ENCODE measurements at regions not wholly inside any gene's neighbourhood (a gene's known extent, or its start where the extent isn't known, plus 50 kb on each side); places are given as distances from the start of the nearest gene placed in this dataset.

- Histone ChIP-seq H3K27me3 (ENCODE audit: insufficient read depth, low read length, poor library complexity, severe bottlenecking) (no peaks in the 10 kb centered on the region), H3K4me2 (ENCODE audit: low read depth, low read length, poor library complexity, severe bottlenecking) (no peak overlapping the region), H3K9me2 (replicated peaks; ENCODE audit: low read depth, low read length) (no peaks in the 10 kb centered on the region), H3F3A (ENCODE audit: low read depth) (no peaks in the 10 kb centered on the region), H2AFZ (ENCODE audit: low read length) (no peak overlapping the region), H3K4me3 (ENCODE audit: low read length, poor library complexity, severe bottlenecking) (no peak overlapping the region), H3K79me2 (ENCODE audit: insufficient read depth, low read length) (no peaks in the 10 kb centered on the region), H4K20me1 (ENCODE audit: insufficient read depth, low read length, poor library complexity, severe bottlenecking) (no peaks in the 10 kb centered on the region), H3K9ac (ENCODE audit: low read depth, low read length, poor library complexity, severe bottlenecking) (no peak overlapping the region), H3K9me3 (ENCODE audit: insufficient read depth, low read depth, low read length) (no peaks in the 10 kb centered on the region), H3K4me1 (ENCODE audit: insufficient read depth, low read length, poor library complexity, severe bottlenecking) (no peaks in the 10 kb centered on the region), H3K36me3 (ENCODE audit: insufficient read depth, low read length) (no peaks in the 10 kb centered on the region)
- TF ChIP-seq EZH2phosphoT487 (IDR thresholded peaks at IDR 0.05; ENCODE audit: borderline replicate concordance) (no peak), CTCF (conservative IDR thresholded peaks at IDR 0.05; ENCODE audit: low read length) (no peak)
Measured at GRCh38 chr15:53847745-53848144, 88.3 kb upstream of the WDR72 start.

GRCh38 chr15:53844634-53845033 lies 85.2 kb upstream of the WDR72 start:
- Histone ChIP-seq H4K20me1 (ENCODE audit: insufficient read depth, low read length, poor library complexity, severe bottlenecking) (no peaks in the 10 kb centered on the region), H3K9me2 (replicated peaks; ENCODE audit: low read depth, low read length) (no peaks in the 10 kb centered on the region), H3K36me3 (ENCODE audit: insufficient read depth, low read length) (no peaks in the 10 kb centered on the region), H2AFZ (ENCODE audit: low read length) (no peak overlapping the region), H3K4me3 (ENCODE audit: low read length, poor library complexity, severe bottlenecking) (no peak overlapping the region), H3K9ac (ENCODE audit: low read depth, low read length, poor library complexity, severe bottlenecking) (no peak overlapping the region), H3F3A (ENCODE audit: low read depth) (no peaks in the 10 kb centered on the region), H3K4me2 (ENCODE audit: low read depth, low read length, poor library complexity, severe bottlenecking) (no peak overlapping the region), H3K9me3 (ENCODE audit: insufficient read depth, low read depth, low read length) (no peaks in the 10 kb centered on the region), H3K27me3 (ENCODE audit: insufficient read depth, low read length, poor library complexity, severe bottlenecking) (no peaks in the 10 kb centered on the region), H3K79me2 (ENCODE audit: insufficient read depth, low read length) (no peaks in the 10 kb centered on the region), H3K4me1 (ENCODE audit: insufficient read depth, low read length, poor library complexity, severe bottlenecking) (no peaks in the 10 kb centered on the region)
- TF ChIP-seq EZH2phosphoT487 (IDR thresholded peaks at IDR 0.05; ENCODE audit: borderline replicate concordance) (no peak), CTCF (conservative IDR thresholded peaks at IDR 0.05; ENCODE audit: low read length) (no peak)

GRCh38 chr15:53843869-53844569 lies 84.6 kb upstream of the WDR72 start:
- H2AFZ ChIP-seq (ENCODE audit: low read length): no peak overlapping the region
- H3K9me2 ChIP-seq (replicated peaks; ENCODE audit: low read depth, low read length): no peaks in the 10 kb centered on the region
- H3K4me3 ChIP-seq (ENCODE audit: low read length, poor library complexity, severe bottlenecking): no peak overlapping the region
- no peaks in the 10 kb centered on the region for H4K20me1 ChIP-seq (ENCODE audit: insufficient read depth, low read length, poor library complexity, severe bottlenecking)
- no peaks in the 10 kb centered on the region for H3K79me2 ChIP-seq (ENCODE audit: insufficient read depth, low read length)
- no peaks in the 10 kb centered on the region for H3K9me3 ChIP-seq (ENCODE audit: insufficient read depth, low read depth, low read length)
- no peaks in the 10 kb centered on the region for H3F3A ChIP-seq (ENCODE audit: low read depth)
- no peak overlapping the region for H3K4me2 ChIP-seq (ENCODE audit: low read depth, low read length, poor library complexity, severe bottlenecking)
- no peaks in the 10 kb centered on the region for H3K4me1 ChIP-seq (ENCODE audit: insufficient read depth, low read length, poor library complexity, severe bottlenecking)
- no peak overlapping the region for H3K9ac ChIP-seq (ENCODE audit: low read depth, low read length, poor library complexity, severe bottlenecking)
- TF ChIP-seq CTCF (conservative IDR thresholded peaks at IDR 0.05; ENCODE audit: low read length) (no peak), EZH2phosphoT487 (IDR thresholded peaks at IDR 0.05; ENCODE audit: borderline replicate concordance) (no peak)
- H3K27me3 ChIP-seq (ENCODE audit: insufficient read depth, low read length, poor library complexity, severe bottlenecking): no peaks in the 10 kb centered on the region
- no peaks in the 10 kb centered on the region for H3K36me3 ChIP-seq (ENCODE audit: insufficient read depth, low read length)

Measured in Loucy (cell line).